ENCODE measurements at regions not wholly inside any gene's neighbourhood (a gene's known extent, or its start where the extent isn't known, plus 50 kb on each side); places are given as distances from the start of the nearest gene placed in this dataset.

- Histone ChIP-seq H3K4me2 (ENCODE audit: low read length) (no peak overlapping the region), H3K27ac (ENCODE audit: low read depth, low read length) (no peak overlapping the region), H4K20me1 (ENCODE audit: control insufficient read depth, insufficient read depth, low read depth, low read length) (no peaks in the 10 kb centered on the region), H3K4me3 (ENCODE audit: low read length) (no peak overlapping the region), H3K9me3 (ENCODE audit: control insufficient read depth, insufficient read depth, low read length) (no peaks in the 10 kb centered on the region), H3K27me3 (ENCODE audit: control insufficient read depth, low read length) (no peaks in the 10 kb centered on the region), H3K9me2 (replicated peaks; ENCODE audit: control insufficient read depth, low read length) (no peaks in the 10 kb centered on the region), H3F3A (ENCODE audit: control insufficient read depth, insufficient read depth) (no peaks in the 10 kb centered on the region), H3K4me1 (ENCODE audit: control insufficient read depth, low read length) (no peaks in the 10 kb centered on the region), H3K36me3 (ENCODE audit: control insufficient read depth, low read length) (no peaks in the 10 kb centered on the region), H3K79me2 (ENCODE audit: control insufficient read depth, low read length) (no peaks in the 10 kb centered on the region)
- no peak for TF ChIP-seq CTCF (IDR thresholded peaks at IDR 0.05; ENCODE audit: low read depth, low read length, poor library complexity, severe bottlenecking)
- no peak for TF ChIP-seq EZH2phosphoT487 (IDR thresholded peaks at IDR 0.05; ENCODE audit: borderline replicate concordance, low read length)
These were observed 363.5 kb downstream of the PCDH20 start for GRCh38 chr13:61052175-61052574.

- no peak overlapping the region for H3K27ac ChIP-seq (ENCODE audit: low read depth, low read length)
- no peak overlapping the region for H3K4me3 ChIP-seq (ENCODE audit: low read length)
- no peaks in the 10 kb centered on the region for H3K4me1 ChIP-seq (ENCODE audit: control insufficient read depth, low read length)
- no peak for TF ChIP-seq EZH2phosphoT487 (IDR thresholded peaks at IDR 0.05; ENCODE audit: borderline replicate concordance, low read length)
- no peak for TF ChIP-seq CTCF (IDR thresholded peaks at IDR 0.05; ENCODE audit: low read depth, low read length, poor library complexity, severe bottlenecking)
- no peaks in the 10 kb centered on the region for H3K36me3 ChIP-seq (ENCODE audit: control insufficient read depth, low read length)
- no peaks in the 10 kb centered on the region for H3K9me3 ChIP-seq (ENCODE audit: control insufficient read depth, insufficient read depth, low read length)
- no peaks in the 10 kb centered on the region for H3F3A ChIP-seq (ENCODE audit: control insufficient read depth, insufficient read depth)
- no peaks in the 10 kb centered on the region for H4K20me1 ChIP-seq (ENCODE audit: control insufficient read depth, insufficient read depth, low read depth, low read length)
- no peaks in the 10 kb centered on the region for H3K79me2 ChIP-seq (ENCODE audit: control insufficient read depth, low read length)
- H3K4me2 ChIP-seq (ENCODE audit: low read length): no peak overlapping the region
- H3K27me3 ChIP-seq (ENCODE audit: control insufficient read depth, low read length): no peaks in the 10 kb centered on the region
- no peaks in the 10 kb centered on the region for H3K9me2 ChIP-seq (replicated peaks; ENCODE audit: control insufficient read depth, low read length)
These were observed 370.4 kb downstream of the PCDH20 start for GRCh38 chr13:61045251-61045650.

- Histone ChIP-seq H3K27me3 (ENCODE audit: control insufficient read depth, low read length) (no peaks in the 10 kb centered on the region), H4K20me1 (ENCODE audit: control insufficient read depth, insufficient read depth, low read depth, low read length) (no peaks in the 10 kb centered on the region), H3K9me2 (replicated peaks; ENCODE audit: control insufficient read depth, low read length) (no peaks in the 10 kb centered on the region), H3K27ac (ENCODE audit: low read depth, low read length) (no peak overlapping the region), H3K79me2 (ENCODE audit: control insufficient read depth, low read length) (no peaks in the 10 kb centered on the region), H3K4me1 (ENCODE audit: control insufficient read depth, low read length) (no peaks in the 10 kb centered on the region), H3K4me3 (ENCODE audit: low read length) (no peak overlapping the region), H3F3A (ENCODE audit: control insufficient read depth, insufficient read depth) (no peaks in the 10 kb centered on the region), H3K9me3 (ENCODE audit: control insufficient read depth, insufficient read depth, low read length) (no peaks in the 10 kb centered on the region), H3K36me3 (ENCODE audit: control insufficient read depth, low read length) (no peaks in the 10 kb centered on the region), H3K4me2 (ENCODE audit: low read length) (no peak overlapping the region)
- no peak for TF ChIP-seq CTCF (IDR thresholded peaks at IDR 0.05; ENCODE audit: low read depth, low read length, poor library complexity, severe bottlenecking)
- no peak for TF ChIP-seq EZH2phosphoT487 (IDR thresholded peaks at IDR 0.05; ENCODE audit: borderline replicate concordance, low read length)
These were observed 375.5 kb downstream of the PCDH20 start for GRCh38 chr13:61040181-61040580.

GRCh38 chr13:61039302-61039701 lies 376.3 kb downstream of the PCDH20 start:
- Histone ChIP-seq H3K9me3 (ENCODE audit: control insufficient read depth, insufficient read depth, low read length) (no peaks in the 10 kb centered on the region), H3K27ac (ENCODE audit: low read depth, low read length) (no peak overlapping the region), H3K4me1 (ENCODE audit: control insufficient read depth, low read length) (no peaks in the 10 kb centered on the region), H3K4me3 (ENCODE audit: low read length) (no peak overlapping the region), H3K36me3 (ENCODE audit: control insufficient read depth, low read length) (no peaks in the 10 kb centered on the region), H3K4me2 (ENCODE audit: low read length) (no peak overlapping the region), H4K20me1 (ENCODE audit: control insufficient read depth, insufficient read depth, low read depth, low read length) (no peaks in the 10 kb centered on the region), H3K79me2 (ENCODE audit: control insufficient read depth, low read length) (no peaks in the 10 kb centered on the region), H3F3A (ENCODE audit: control insufficient read depth, insufficient read depth) (no peaks in the 10 kb centered on the region), H3K9me2 (replicated peaks; ENCODE audit: control insufficient read depth, low read length) (no peaks in the 10 kb centered on the region), H3K27me3 (ENCODE audit: control insufficient read depth, low read length) (no peaks in the 10 kb centered on the region)
- TF ChIP-seq CTCF (IDR thresholded peaks at IDR 0.05; ENCODE audit: low read depth, low read length, poor library complexity, severe bottlenecking) (no peak), EZH2phosphoT487 (IDR thresholded peaks at IDR 0.05; ENCODE audit: borderline replicate concordance, low read length) (no peak)

All from DOHH2 (cell line).